Trophoblast cell (in vitro differentiated cells and primary cell): ENCODE measurements at regions not wholly inside any gene's neighbourhood (a gene's known extent, or its start where the extent isn't known, plus 50 kb on each side); places are given as distances from the start of the nearest gene placed in this dataset.

Source experiments
- DNase-seq, 2 donors: peaks; one replicate each; pipeline ENCODE4 v3.0.0-alpha.2; 2016
- H2AFZ ChIP-seq: 2 replicates; pipeline ENCODE4 v1.6.1; 2013; ENCODE audit warnings: low read length, moderate library complexity, mild to moderate bottlenecking; ENCODE audit not compliant: insufficient read depth, poor library complexity
- H2AK5ac ChIP-seq: 2 replicates; pipeline ENCODE4 v1.6.1; 2013; ENCODE audit warnings: mild to moderate bottlenecking, low read length
- H2BK120ac ChIP-seq: 2 replicates; pipeline ENCODE4 v1.6.1; 2013; ENCODE audit warnings: low read length, mild to moderate bottlenecking, moderate library complexity; ENCODE audit not compliant: insufficient read depth, poor library complexity
- H2BK12ac ChIP-seq: 2 replicates; pipeline ENCODE4 v1.6.1; 2013; ENCODE audit warnings: mild to moderate bottlenecking, low read length, moderate library complexity
- H2BK5ac ChIP-seq: 2 replicates; pipeline ENCODE4 v1.6.1; 2013; ENCODE audit warnings: low read length, low read depth, moderate library complexity, mild to moderate bottlenecking; ENCODE audit not compliant: poor library complexity
- H3K14ac ChIP-seq: 2 replicates; pipeline ENCODE4 v1.6.1; 2013; ENCODE audit warnings: mild to moderate bottlenecking, low read length
- H3K18ac ChIP-seq: 2 replicates; pipeline ENCODE4 v1.6.1; 2013; ENCODE audit warnings: mild to moderate bottlenecking, low read length
- H3K23ac ChIP-seq: 2 replicates; pipeline ENCODE4 v1.6.1; 2013; ENCODE audit warnings: low read length
- H3K27ac ChIP-seq: 2 replicates; pipeline ENCODE4 v1.5.1; 2013; ENCODE audit warnings: low read depth, mild to moderate bottlenecking, inconsistent platforms, low read length, moderate library complexity
- H3K27me3 ChIP-seq: 2 replicates; pipeline ENCODE4 v1.6.1; 2013; ENCODE audit warnings: inconsistent platforms, mild to moderate bottlenecking, low read length, moderate library complexity; ENCODE audit not compliant: insufficient read depth
- H3K36me3 ChIP-seq, 2 experiments: 1 replicate in 1 of 2; 2 replicates in 1 of 2; pipeline ENCODE4 v1.6.1; 2013; ENCODE audit warnings: low read length in 2 of 2, mild to moderate bottlenecking in 2 of 2, moderate library complexity in 1 of 2; ENCODE audit not compliant: insufficient read depth in 2 of 2, control insufficient read depth in 1 of 2
- H3K4ac ChIP-seq: 2 replicates; pipeline ENCODE4 v1.6.1; 2013; ENCODE audit warnings: low read depth, mild to moderate bottlenecking, low read length, moderate library complexity
- H3K4me1 ChIP-seq, 2 experiments: 1 replicate in 1 of 2; 2 replicates in 1 of 2; pipeline ENCODE4 v1.6.1; 2013; ENCODE audit warnings: low read length in 2 of 2, mild to moderate bottlenecking in 2 of 2, moderate library complexity in 1 of 2; ENCODE audit not compliant: insufficient read depth in 2 of 2, control insufficient read depth in 1 of 2
- H3K4me2 ChIP-seq: 2 replicates; pipeline ENCODE4 v1.6.1; 2013; ENCODE audit warnings: inconsistent platforms, mild to moderate bottlenecking, low read length, moderate library complexity
- H3K4me3 ChIP-seq: 2 replicates; pipeline ENCODE4 v1.5.1; 2013; ENCODE audit warnings: mild to moderate bottlenecking, low read depth, low read length, inconsistent platforms
- H3K79me1 ChIP-seq: one replicate; pipeline ENCODE4 v1.6.1; 2013; ENCODE audit warnings: low read length
- H3K79me2 ChIP-seq: 2 replicates; pipeline ENCODE4 v1.6.1; 2013; ENCODE audit warnings: low read length, mild to moderate bottlenecking; ENCODE audit not compliant: control insufficient read depth, insufficient read depth, poor library complexity
- H3K9ac ChIP-seq: 2 replicates; pipeline ENCODE4 v1.6.1; 2013; ENCODE audit warnings: mild to moderate bottlenecking, low read length
- H3K9me3 ChIP-seq: 2 replicates; pipeline ENCODE4 v1.6.1; 2013; ENCODE audit warnings: low read depth, mild to moderate bottlenecking, control low read depth, inconsistent platforms, low read length; ENCODE audit not compliant: insufficient read depth
- H4K12ac ChIP-seq: 2 replicates; pipeline ENCODE4 v1.6.1; 2013; ENCODE audit warnings: low read depth, mild to moderate bottlenecking, low read length, moderate library complexity
- H4K8ac ChIP-seq: 2 replicates; pipeline ENCODE4 v1.6.1; 2013; ENCODE audit warnings: low read depth, mild to moderate bottlenecking, low read length, moderate library complexity
- H4K91ac ChIP-seq: one replicate; pipeline ENCODE4 v1.6.1; 2013; ENCODE audit warnings: low read depth, mild to moderate bottlenecking, low read length, moderate library complexity
- WGBS: extraction: QIAGEN DNeasy Blood & Tissue Kit; methylation state at CpG from one replicate; pipeline ENCODE4 v1.1.7; 2013; ENCODE audit warnings: missing lambda C conversion rate; ENCODE audit not compliant: insufficient read length, insufficient coverage; ENCODE audit errors: extremely low coverage; 5-methylcytosine and 5-hydroxymethylcytosine counted together

DNA sequence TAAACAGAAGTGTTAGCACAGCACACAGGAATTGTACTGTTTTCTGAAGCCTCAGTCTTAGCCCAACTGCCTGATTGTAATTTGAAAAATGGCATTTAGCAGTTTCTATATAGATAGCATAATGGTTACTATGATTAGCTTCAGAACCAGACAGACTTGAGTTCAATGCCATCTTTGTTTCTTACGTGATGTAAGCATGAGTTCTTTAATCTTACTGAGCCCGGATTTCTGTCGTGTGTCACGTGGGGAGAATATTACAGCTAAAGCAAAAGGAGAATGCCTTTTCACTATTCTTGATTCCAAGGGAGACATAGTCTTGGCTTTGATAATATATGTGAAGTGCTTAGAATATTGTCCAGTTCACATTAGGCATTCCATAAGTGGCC, 407.3 kb downstream of the STIM2 start:
- Histone ChIP-seq H3K4me3 (no peak overlapping the region), H3K27me3 (no peaks in the 10 kb centered on the region), H3K79me1 (no peaks in the 10 kb centered on the region), H2BK12ac (no peak overlapping the region), H2AFZ (no peak overlapping the region), H3K9ac (no peak overlapping the region), H3K18ac (no peak overlapping the region), H2BK120ac (no peak overlapping the region), H2AK5ac (no peak overlapping the region), H3K14ac (no peak overlapping the region), H3K9me3 (no peaks in the 10 kb centered on the region), H3K23ac (no peak overlapping the region), H3K4me1 (no peaks in the 10 kb centered on the region), H3K79me2 (no peaks in the 10 kb centered on the region), H4K8ac (no peak overlapping the region), H3K27ac (no peak overlapping the region), H3K36me3 (no peaks in the 10 kb centered on the region), H3K4ac (no peak overlapping the region), H4K91ac (no peak overlapping the region), H2BK5ac (no peak overlapping the region), H3K4me2 (no peak overlapping the region), H4K12ac (no peak overlapping the region)
- no CpG with 5 or more reads among the region's 4 CpGs for WGBS
- DNase-seq: no peak

DNA sequence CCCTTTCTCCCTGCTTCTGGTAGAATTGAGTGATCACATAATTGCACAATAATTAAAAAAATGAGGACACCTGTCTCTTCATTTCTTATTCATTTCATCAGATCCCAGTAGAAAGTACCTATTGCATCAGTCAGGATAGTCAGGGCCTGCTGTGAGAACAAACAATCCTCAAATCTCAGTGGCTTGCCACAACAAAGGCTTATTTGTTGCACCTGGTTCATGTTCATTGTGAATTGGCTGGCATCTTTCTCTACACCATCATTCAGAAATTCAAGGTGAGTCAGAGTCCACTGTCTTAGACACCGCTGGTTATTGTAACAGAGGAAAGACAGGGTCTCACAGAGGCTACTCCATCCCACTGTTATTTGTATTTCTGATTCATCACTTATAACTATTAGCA, 409.8 kb downstream of the STIM2 start:
- no peak overlapping the region for H4K12ac ChIP-seq
- H3K4me2 ChIP-seq: no peak overlapping the region
- H3K4me3 ChIP-seq: no peak overlapping the region
- no peaks in the 10 kb centered on the region for H3K79me2 ChIP-seq
- no CpG with 5 or more reads among the region's 1 CpG for WGBS
- no peak overlapping the region for H3K9ac ChIP-seq
- no peak for DNase-seq
- no peak overlapping the region for H3K23ac ChIP-seq
- no peak overlapping the region for H4K91ac ChIP-seq
- H3K27ac ChIP-seq: no peak overlapping the region
- H3K14ac ChIP-seq: no peak overlapping the region
- H3K36me3 ChIP-seq: no peaks in the 10 kb centered on the region
- H3K79me1 ChIP-seq: no peaks in the 10 kb centered on the region
- H3K4ac ChIP-seq: no peak overlapping the region
- H3K9me3 ChIP-seq: no peaks in the 10 kb centered on the region
- H2AFZ ChIP-seq: no peak overlapping the region
- no peak overlapping the region for H2AK5ac ChIP-seq
- H2BK5ac ChIP-seq: no peak overlapping the region
- no peak overlapping the region for H2BK12ac ChIP-seq
- no peak overlapping the region for H2BK120ac ChIP-seq
- no peaks in the 10 kb centered on the region for H3K4me1 ChIP-seq
- H4K8ac ChIP-seq: no peak overlapping the region
- H3K18ac ChIP-seq: no peak overlapping the region
- H3K27me3 ChIP-seq: no peaks in the 10 kb centered on the region

GRCh38 chr4:27271555-27271954, 410.9 kb downstream of the STIM2 start:
- no peaks in the 10 kb centered on the region for H3K79me2 ChIP-seq
- H3K4me1 ChIP-seq: no peaks in the 10 kb centered on the region
- no peak overlapping the region for H3K4ac ChIP-seq
- H2BK5ac ChIP-seq: no peak overlapping the region
- no peak overlapping the region for H3K14ac ChIP-seq
- no CpG with 5 or more reads among the region's 4 CpGs for WGBS
- no peak overlapping the region for H3K4me3 ChIP-seq
- no peak overlapping the region for H2AFZ ChIP-seq
- H3K79me1 ChIP-seq: no peaks in the 10 kb centered on the region
- H3K27ac ChIP-seq: no peak overlapping the region
- H3K27me3 ChIP-seq: no peaks in the 10 kb centered on the region
- H3K9me3 ChIP-seq: no peaks in the 10 kb centered on the region
- no peak overlapping the region for H3K18ac ChIP-seq
- DNase-seq: no peak
- no peaks in the 10 kb centered on the region for H3K36me3 ChIP-seq
- H4K8ac ChIP-seq: no peak overlapping the region
- no peak overlapping the region for H3K4me2 ChIP-seq
- H4K12ac ChIP-seq: no peak overlapping the region
- H4K91ac ChIP-seq: no peak overlapping the region
- no peak overlapping the region for H2BK12ac ChIP-seq
- no peak overlapping the region for H2AK5ac ChIP-seq
- no peak overlapping the region for H3K9ac ChIP-seq
- H3K23ac ChIP-seq: no peak overlapping the region
- no peak overlapping the region for H2BK120ac ChIP-seq

DNA sequence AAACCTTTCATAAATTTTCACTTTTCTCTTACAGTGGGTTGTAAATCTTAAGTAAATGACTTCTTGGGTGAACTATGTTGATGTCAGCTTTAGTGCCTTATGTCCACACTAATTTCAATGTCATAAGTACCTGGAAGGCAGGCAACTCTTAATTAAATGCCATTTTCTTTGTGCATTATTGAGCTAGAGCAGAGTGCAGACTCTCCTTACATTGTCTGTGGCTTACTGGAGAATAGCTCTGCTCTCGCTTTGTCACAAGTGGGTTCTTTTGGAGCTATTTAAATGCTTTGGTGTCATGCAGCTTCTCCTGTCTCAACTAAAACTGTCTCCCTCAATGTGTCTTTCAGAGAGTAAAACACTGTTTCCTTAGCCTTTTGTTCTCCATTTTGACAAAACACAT, 411.6 kb downstream of the STIM2 start:
- Histone ChIP-seq H3K4me2 (no peak overlapping the region), H2BK5ac (no peak overlapping the region), H3K9ac (no peak overlapping the region), H3K79me2 (no peaks in the 10 kb centered on the region), H3K79me1 (no peaks in the 10 kb centered on the region), H3K36me3 (no peaks in the 10 kb centered on the region), H3K14ac (no peak overlapping the region), H3K9me3 (no peaks in the 10 kb centered on the region), H3K4me1 (no peaks in the 10 kb centered on the region), H3K18ac (no peak overlapping the region), H2BK12ac (no peak overlapping the region), H4K8ac (no peak overlapping the region), H3K4ac (no peak overlapping the region), H4K12ac (no peak overlapping the region), H2BK120ac (no peak overlapping the region), H3K27me3 (no peaks in the 10 kb centered on the region), H4K91ac (no peak overlapping the region), H2AFZ (no peak overlapping the region), H2AK5ac (no peak overlapping the region), H3K23ac (no peak overlapping the region), H3K4me3 (no peak overlapping the region), H3K27ac (no peak overlapping the region)
- no peak for DNase-seq
- WGBS: no CpG with 5 or more reads among the region's 1 CpG
